Stimulated activated naive CD8-positive, alpha-beta T cell treated with anti-CD3 and anti-CD28 coated beads, Interleukin-15, Interleukin-2, amounts not matched to agents 100 U/mL and 50 U/mL, for 24 hours (primary cell): ENCODE measurements at regions not wholly inside any gene's neighbourhood (a gene's known extent, or its start where the extent isn't known, plus 50 kb on each side); places are given as distances from the start of the nearest gene placed in this dataset.

ENCODE experiments used
- ATAC-seq: fragments of 150-1000 bp; cut with Tn5 transposase; one replicate; pipeline ENCODE4 v1.10.0; 2021
- DNase-seq: peaks from one replicate; pipeline ENCODE4 v3.0.0; 2021

DNA sequence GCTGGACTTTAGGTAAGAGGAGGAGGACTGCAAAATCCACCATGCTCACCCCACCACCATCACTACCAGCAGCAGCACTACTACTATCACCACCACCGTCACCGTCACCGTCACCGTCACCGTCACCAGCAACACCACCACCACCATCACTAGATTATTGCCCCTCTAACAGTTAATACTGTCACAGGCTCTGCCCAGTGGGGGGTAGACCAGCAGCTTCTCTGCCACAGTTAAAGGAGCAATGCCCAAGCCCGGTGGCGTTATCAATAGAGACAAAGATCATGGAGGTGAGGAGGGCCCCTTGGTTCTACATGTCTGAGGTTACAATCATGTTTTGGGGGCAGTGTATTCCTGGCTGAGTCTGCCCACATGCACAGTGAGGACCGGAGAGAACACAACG lies 184.4 kb upstream of the DYNLRB2 start:
- DNase-seq (no peak), ATAC-seq (no peak)

DNA sequence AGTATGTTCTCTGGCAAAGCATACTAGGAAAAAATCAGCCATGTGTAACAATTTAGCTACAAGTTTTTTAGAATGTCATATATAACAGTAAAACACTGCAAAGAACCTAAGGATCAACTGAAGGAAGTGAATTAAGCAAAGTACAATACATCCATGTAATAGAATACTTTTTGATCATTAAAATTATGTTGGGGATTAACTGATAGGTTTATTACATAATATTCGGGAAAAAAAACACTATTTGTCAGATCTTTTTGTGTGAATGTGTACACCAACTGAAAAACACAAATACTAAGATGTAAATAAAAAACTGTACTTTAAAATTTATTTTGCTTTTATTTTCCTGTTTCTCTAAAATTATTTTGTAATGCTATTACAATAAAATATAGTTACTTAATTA lies 185.5 kb upstream of the DYNLRB2 start:
- DNase-seq (no peak), ATAC-seq (no peak)

DNA sequence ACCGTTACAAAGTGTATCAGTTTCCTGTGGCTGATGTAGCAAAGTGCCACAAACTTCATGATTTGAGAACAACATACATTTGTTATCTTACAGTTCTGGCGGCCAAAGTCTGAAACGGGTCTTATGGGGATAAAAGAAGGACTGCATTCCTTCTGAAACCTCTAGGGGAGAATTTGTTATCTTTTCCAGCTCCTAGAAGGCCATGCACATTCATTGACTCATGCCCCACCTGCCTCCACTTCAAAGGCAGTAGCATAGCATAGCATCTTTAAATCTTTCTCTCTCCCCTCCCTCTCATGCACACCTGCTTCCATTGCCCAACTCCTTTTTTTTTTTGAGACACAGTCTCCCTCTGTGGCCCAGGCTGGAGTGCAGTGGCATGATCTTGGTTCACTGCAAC lies 190.7 kb upstream of the DYNLRB2 start:
- ATAC-seq, result no peak
- DNase-seq, result no peak

DNA sequence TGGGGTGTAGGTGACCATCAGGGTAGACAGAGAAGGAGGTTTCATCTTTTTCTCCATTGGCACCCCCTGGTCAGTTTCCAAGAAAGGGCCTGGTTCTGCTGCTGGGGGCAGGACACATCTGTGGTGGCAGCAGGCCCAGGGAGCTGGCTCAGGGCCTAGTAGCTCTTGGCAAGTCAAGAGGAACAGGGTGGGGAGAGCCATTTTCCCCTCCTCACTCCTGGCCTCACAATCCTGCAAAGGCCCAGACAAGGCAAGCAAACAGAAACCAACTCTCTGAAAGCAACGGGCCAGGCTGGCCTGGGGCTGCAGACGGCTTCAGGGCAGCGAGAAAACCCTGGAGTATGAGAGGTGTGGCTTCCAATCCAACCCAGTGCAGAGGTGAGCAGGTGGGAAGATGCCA lies 192.9 kb upstream of the DYNLRB2 start:
- no peak for DNase-seq
- ATAC-seq, result no peak

DNA sequence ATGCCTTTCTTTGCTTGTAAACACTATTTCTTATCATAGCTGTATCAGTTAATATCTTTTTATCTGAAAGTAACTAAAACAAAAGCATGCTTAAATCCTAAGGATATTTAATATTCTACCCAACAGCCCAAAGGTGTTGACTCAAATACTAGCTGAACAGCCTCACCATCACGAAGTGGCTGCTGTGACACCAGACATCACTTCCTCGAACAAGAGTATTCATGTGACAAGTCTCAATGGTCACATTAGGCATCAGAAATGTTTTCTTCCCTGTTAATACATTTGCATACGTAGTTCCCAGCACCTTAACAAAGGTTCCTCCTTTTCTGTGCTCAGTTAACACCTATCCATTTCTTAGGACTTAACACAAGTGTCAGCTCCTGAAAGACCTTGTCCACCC lies 193.8 kb upstream of the DYNLRB2 start:
- DNase-seq (no peak), ATAC-seq (no peak)

DNA sequence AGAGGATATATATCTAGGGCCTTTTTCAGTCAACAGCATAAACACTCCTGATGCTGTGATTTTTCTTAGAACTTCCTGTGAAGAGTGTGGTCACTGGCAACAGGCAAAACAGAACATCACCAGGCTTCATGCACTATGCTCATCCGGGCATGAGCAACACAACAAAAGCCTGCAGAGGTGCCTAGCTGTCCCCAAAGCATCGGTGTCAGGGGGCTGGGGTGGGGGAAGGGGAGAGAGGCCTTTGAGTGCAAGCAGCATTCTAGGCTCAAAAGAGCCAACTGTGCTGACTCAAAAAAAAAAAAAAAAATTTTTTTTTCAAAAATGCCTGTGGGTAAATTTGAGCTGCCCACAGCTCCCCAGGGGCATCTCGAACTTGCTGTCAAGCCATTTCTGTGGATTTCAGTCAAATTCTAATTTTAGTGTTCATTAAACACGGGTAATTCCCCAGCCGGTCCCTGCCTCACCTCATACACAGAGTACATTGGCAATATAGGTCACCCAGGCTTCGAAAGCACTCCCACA lies 194.6 kb upstream of the DYNLRB2 start:
- ATAC-seq, result no peak
- no peak for DNase-seq

DNA sequence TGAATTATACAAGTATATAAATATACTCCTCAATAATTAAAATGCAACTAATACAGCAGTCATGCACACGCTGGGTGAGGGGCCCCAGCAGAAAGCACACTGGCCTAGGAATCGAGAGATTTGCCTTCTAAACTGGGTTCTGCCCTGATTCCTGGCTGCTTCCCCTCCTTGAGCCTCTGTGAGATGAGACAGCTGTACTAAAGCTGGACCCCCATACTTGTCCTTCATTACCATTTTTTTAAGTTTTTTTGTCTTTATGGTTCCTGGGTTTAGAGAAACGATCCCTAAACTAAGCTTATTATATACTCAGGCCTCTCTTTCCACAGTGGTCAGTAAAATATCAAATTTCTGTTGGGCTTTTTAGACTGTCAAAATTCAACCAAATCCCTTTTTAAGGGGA lies 195.1 kb upstream of the DYNLRB2 start:
- DNase-seq, result no peak
- no peak for ATAC-seq

DNA sequence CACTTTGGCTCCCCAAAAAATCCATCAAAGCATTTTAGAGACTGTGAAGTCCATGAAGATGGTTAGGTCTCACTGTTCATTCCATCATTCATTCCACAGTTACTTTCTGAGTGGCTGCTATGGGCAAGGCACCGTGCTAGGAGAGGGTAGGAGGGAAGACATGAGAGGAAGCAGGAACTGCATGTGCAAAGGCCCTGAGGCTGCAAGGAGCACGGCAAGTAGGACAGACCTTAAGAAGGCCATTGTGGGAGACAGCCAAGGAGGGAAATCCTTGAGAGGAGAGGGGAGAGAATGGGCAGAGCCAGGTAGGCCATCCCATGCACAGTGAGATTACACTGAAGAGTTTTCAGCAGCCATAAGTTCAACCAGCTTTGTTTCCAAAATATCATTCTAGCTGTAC lies 196.2 kb upstream of the DYNLRB2 start:
- DNase-seq (no peak), ATAC-seq (no peak)

DNA sequence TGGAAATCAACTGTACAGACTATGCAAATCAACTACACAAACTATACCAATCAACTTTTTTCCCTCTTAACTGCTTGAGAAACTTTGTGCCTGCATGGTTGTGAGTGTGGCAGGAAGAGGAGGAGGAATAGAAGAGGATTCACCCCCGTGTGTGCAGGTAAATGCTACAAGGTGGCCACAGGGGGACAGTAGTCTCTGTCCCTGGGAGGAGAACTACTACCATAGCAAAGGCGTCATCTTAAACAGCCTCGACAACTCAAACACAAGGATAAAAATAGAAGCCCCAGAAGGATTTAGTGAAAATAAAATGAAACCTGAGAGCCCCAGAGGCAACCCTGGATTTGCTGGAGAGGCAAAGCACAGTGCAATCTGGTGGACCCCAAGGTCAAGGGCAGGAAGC lies 199.5 kb upstream of the DYNLRB2 start:
- DNase-seq (no peak), ATAC-seq (no peak)

DNA sequence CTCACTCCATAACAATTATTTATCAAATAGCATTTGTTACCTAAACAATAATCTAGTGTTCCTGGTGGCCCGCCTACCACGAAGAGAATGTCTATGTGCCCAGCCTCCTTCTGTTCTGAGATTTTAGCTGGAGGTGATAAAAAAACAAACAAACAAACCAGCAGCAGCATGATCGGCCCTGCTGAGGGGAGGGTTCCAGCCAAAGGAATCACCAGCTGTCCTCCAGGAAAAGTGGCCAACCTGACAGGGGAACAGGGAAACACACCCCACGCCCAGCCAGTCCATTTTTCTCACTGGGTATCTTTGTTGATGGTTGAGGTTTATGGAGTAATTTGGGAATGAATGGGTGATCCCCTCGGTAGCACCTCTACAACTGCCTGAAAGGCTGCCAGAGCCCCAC lies 203.0 kb upstream of the DYNLRB2 start:
- no peak for ATAC-seq
- DNase-seq, result no peak

DNA sequence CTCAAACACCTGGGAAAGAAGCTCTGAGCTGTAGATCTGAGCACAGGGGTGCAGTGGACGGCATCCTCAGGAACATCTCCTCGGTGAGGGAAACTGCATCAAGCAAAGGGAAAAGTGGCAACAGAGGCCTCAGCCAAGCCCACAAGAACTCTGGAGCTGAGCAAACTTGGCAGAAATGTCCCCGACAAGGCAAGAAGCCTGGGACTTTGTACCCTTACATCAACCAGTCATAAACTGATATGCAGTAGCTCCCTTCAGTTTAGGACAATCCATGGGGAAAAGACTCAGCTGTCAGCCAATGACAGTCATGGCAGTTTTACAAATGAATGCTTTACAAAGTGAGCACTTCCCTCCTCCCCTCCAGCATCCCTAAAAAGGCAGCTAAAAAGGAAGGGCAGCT lies 210.0 kb upstream of the DYNLRB2 start:
- DNase-seq (no peak), ATAC-seq (no peak)

DNA sequence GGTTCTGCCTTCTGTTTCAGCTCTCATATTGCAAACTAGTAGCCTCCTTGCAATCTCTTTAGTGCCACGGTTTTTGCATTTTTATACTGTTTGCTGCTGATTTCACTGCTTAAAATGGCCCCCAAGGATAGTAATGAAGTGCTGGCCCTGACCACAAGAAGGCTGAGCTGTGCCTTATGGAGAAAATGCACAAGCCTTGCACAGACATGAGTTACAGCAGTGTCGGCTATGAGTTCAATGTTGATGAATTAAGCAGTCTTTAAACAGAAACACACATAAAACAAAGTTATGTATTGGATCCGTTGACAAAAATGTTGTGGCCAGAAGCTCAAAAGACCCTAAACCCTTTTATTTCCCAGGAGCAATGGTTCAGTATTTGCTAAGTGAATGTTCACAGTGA lies 210.6 kb upstream of the DYNLRB2 start:
- DNase-seq (no peak), ATAC-seq (no peak)

DNA sequence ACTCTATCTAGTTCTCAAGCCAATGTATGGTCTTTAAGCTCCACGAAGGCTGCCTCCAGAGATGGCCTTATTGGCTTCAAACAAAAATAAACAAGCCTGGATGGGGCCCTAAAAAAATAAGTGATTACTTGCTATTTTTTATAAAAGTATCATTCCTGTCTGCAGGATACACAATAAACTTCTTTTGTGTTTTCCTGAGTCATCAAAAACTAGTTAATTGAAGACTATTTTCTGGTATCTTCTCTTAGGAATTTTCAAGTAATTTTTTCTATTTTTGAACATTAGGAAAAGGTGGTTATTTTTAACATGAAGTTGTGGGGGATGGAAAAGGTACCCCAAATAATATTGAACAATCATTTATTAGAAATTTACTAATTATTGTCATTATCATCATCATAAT lies 213.1 kb upstream of the DYNLRB2 start:
- DNase-seq, result no peak
- ATAC-seq, result no peak

DNA sequence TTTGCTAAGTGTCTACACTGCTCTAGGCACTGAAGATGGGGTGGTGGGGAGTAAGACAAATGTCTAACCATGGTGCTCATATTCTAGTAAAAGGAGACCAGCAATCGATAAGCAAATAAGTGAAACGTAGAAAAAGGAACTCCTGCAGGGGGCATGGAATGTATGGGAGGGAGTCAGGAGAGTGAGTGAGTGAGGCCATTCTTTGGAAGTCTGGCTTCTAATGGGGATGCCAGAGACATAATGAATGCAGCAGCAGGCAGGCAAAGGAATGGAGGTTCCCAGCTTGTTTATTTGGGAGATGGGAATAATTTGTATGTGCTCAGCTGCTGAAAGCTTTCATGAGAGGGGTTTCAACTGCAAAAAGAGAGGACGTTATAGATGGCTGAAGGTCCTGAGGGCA lies 216.4 kb upstream of the DYNLRB2 start:
- ATAC-seq (no peak), DNase-seq (no peak)

DNA sequence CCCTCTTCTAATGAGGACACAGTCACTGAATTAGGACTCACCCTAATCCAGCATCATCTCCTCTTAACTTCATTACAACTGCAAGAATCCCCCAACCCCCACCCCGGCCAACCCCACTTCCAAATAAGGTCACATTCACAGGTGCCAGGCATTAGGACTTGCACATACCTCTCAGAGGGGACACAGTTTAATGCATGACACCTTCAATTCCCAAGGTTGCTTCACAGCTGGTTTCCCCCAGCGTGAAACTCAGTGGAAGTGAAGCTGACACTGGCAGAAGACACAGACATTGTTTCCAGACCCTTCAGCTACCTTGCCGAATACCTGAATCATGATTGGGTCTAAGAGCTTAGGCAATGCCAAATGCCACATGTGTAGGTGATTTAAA lies 217.0 kb upstream of the DYNLRB2 start:
- DNase-seq, result no peak

DNA sequence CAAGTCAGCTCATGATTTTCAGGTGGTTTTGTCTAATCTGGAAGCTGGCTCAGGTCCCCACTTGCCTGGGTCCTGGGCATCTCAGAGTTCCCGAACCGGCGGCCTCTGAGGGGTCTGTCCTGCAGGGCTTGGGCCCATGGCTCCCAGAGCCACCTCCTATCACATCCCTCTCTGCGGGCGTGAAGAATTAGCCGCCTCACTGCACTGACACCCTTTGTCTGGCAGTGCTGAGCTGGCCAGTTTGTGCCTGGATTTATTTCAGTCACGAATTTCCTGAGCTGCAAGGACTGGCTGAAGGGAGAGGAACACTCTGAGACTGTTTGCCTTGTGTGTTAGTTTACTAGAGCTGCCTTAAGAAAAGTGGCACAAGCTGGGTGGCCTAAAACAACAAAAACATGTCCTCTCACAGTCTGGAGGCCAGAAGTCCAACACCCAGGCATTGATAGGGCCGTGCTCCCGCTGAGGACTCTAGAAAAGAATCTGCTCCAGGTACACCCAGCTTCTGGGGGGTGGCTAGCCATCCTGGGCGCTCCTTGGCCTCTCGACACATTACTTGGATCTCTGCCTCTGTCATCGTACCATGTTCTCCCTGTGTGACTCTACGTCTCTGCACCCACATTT lies 217.5 kb upstream of the DYNLRB2 start:
- ATAC-seq (no peak), DNase-seq (no peak)

More for the DNA sequence above, 217.0 kb upstream of the DYNLRB2 start:
- ATAC-seq, result no peak

DNA sequence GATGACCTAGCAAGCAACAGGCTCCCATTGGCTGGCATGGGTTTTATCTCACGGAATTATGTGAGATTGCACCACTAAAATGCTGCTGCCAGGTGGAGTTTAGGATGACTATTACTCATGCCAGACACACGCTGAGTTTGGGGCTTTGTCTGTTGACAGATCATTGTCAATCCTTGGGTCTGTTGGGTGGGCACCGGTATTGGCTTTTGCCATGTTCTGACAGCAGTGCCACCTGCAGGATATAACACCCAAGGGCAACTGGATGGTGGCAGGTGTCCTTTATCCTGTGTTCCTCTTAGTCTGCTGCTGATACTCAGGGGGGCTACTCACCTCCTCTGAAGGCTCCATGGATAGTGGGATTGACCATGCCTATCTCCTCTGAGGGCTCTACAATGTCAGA lies 221.6 kb upstream of the DYNLRB2 start:
- no peak for ATAC-seq
- no peak for DNase-seq

DNA sequence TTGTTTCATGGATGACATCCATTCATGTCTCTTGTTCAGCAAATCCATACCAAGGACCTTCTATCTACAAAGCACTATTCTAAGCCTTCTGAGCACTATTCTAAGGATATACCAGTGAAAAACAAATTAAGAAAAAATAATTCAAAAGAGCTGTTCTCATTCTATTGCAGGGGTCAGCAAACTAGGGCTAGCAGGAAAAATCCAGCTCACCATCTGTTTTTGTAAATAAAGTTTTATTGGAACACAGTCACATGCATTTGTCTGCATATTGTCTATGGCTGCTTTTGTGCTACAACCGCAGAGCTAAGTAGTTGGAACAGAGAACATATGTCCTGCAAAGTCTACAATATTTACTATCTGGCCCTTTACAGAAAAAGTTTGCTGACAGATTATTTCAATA lies 222.7 kb upstream of the DYNLRB2 start:
- ATAC-seq, result no peak

DNA sequence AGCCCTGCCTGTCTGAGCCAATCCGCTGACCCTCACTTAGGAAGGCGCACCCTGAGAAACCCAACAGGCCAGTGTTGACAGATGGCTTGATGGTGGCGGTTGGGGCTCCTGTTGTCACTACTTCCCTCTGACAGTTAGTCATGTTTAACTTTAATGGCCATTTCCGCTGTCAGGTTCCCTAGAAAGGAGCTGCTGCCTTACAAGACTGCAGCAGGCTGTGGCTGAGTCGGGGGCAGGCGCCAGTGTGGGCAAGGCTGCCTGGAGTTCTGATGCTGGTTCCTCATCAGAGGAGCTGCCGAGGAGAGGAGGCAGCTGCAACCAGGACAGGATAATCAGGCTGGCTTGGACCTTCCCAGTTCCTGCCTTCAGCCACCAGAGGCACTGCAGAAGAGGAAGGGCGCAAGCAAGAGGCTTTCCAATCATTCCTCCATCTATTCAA lies 223.2 kb upstream of the DYNLRB2 start:
- ATAC-seq (no peak), DNase-seq (no peak)

More for the DNA sequence above, 222.7 kb upstream of the DYNLRB2 start:
- DNase-seq, result no peak

DNA sequence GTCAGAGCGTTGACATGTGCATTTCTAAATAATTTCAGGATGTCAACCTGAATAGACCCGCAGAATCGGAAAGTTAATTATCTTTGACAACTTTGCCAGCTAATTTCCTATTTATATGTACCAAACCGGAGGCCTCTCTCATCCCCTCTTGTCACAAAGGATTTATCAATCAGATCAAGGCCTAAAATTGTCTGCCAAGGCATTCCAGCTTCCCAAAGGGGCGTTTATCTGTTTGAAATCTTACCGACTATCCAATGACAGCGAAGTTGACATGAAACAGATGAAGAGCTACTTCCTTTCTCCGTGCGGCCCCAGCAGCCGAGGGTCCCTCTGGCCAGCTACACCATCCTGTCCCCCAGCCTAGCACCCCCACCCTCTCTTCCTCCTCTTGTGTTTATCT lies 223.7 kb upstream of the DYNLRB2 start:
- DNase-seq (no peak), ATAC-seq (no peak)

DNA sequence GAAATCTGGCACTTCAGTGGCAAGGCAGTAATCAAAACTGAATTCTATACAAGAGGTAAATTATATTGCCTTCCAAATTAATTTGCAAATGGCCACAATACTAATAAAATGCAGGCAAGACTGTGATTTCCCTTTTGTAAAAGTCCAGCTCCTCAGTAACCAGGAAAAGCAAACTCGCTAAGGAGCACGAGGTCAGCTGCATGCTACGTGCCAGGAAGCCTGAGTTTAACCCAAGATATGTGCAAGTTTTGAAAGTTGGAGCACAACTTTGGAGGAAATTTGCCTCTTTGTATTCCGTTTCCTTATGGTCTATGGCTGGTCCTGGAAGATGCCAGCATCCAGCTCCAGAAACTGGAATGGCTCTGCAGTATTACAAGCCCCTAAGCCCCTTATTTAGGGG lies 226.8 kb upstream of the DYNLRB2 start:
- DNase-seq (no peak), ATAC-seq (no peak)

DNA sequence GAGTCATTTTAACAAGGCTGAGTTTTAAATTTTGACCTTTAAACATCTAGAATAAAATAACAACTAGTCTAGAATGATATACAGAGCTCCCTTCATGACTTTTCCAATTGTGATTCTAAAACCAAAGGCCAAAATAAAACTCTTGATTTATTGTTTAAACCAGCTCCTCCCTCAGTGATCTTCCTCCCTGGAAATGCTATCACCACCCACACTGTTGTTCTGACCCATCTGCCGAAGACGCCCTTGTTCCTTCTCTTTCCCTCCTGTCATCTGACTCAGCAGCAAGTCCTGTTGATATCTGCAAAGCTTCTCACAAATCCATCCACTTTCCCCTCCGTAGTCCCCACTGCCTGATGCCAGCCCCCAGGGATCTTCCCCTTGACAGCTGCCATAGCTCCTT lies 231.6 kb upstream of the DYNLRB2 start:
- ATAC-seq, result no peak

DNA sequence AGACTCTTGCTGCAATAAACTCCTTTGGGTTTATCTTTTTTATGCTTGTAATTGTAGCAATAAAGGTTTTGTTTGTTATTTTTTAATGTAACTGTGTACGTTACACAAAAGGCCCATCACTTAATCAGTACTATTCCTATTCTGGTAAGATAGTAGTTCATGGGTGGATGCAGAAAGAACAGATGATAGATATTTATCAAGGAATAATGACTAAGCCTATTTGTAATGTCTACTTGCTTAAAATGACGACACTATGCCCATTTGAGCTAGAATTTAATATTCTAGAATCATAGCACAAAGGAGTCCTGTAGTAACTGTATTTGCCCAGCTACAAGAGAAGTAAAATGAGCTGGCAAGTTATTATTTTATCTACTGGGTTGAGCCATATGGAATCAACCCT lies 235.4 kb upstream of the DYNLRB2 start:
- ATAC-seq (no peak), DNase-seq (no peak)

More for the DNA sequence above, 231.6 kb upstream of the DYNLRB2 start:
- no peak for DNase-seq

DNA sequence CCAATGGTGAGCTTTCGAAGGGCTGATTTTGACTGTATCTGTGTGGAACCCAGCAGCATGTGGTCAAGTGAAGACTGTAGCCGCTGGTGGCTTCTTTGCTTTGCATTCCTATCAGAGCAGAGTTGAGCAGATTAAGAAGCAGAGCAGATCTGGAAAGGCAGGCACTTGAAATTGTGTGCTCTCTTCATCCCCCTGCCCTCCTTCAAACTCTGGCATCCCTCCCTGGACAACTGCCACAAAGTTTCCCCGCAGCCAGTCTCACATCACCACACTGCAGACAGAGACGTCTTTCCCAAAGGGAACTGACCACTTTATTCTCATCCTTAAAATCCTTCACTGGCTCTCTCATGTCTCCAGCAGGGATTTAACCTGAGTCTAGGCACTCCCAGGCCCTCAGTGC lies 237.1 kb upstream of the DYNLRB2 start:
- no peak for ATAC-seq
- no peak for DNase-seq

DNA sequence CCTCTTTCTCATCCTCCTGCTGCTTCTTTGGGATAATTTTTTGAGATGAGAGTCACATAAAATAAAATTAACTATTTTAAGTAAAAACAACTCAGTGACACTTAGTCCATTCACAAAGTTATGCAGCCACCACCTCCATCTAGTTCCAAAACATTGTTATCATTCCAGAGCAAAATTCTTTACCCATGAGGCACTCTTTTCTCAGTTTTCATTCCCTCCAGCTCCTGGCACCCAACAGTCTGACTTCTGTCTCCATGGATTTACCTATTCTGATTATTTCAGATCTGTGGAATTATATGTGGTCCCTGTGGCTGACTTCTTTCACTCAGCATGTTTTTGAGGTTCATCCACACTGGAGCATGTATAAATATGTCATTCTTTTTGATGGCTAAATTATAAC lies 239.9 kb upstream of the DYNLRB2 start:
- DNase-seq, result no peak
- ATAC-seq, result no peak
